ENCODE measurements at regions not wholly inside any gene's neighbourhood (a gene's known extent, or its start where the extent isn't known, plus 50 kb on each side); places are given as distances from the start of the nearest gene placed in this dataset.
A peak's percentile ranks its signal among the peaks of the same experiment; 100 is the strongest.

- TF ChIP-seq ZNF142 (CRISPR knock-in tag; IDR thresholded peaks at IDR 0.05) (no peak), HNRNPK (IDR thresholded peaks at IDR 0.05; ENCODE audit: low read depth, low read length, poor library complexity, severe bottlenecking) (no peak), ZNF296 (CRISPR knock-in tag; conservative IDR thresholded peaks at IDR 0.05) (no peak), ZNF225 (CRISPR knock-in tag; IDR thresholded peaks at IDR 0.05) (no peak), SNAI1 (CRISPR knock-in tag; IDR thresholded peaks at IDR 0.05; ENCODE audit: borderline replicate concordance) (no peak), KDM2A (CRISPR knock-in tag; IDR thresholded peaks at IDR 0.05; ENCODE audit: borderline replicate concordance, low read depth) (no peak), ZNF430 (CRISPR knock-in tag; IDR thresholded peaks at IDR 0.05) (0 out of 2 replicates have a peak, but pooled peaks have one; percentile 23), ZNF761 (CRISPR knock-in tag; conservative IDR thresholded peaks at IDR 0.05) (0 out of 2 replicates have a peak, but pooled peaks have one; percentile 66), ZBTB26 (CRISPR knock-in tag; IDR thresholded peaks at IDR 0.05; ENCODE audit: borderline replicate concordance) (no peak), ZNF672 (CRISPR knock-in tag; IDR thresholded peaks at IDR 0.05) (no peak), ZNF432 (CRISPR knock-in tag; IDR thresholded peaks at IDR 0.05; ENCODE audit: borderline replicate concordance) (no peak), ZNF331 (CRISPR knock-in tag; IDR thresholded peaks at IDR 0.05) (peak; percentile 97), ZNF784 (CRISPR knock-in tag; IDR thresholded peaks at IDR 0.05; ENCODE audit: borderline replicate concordance) (no peak), CEBPB (IDR thresholded peaks at IDR 0.05; ENCODE audit: borderline replicate concordance, low read depth, low read length) (no peak), REL (CRISPR knock-in tag; conservative IDR thresholded peaks at IDR 0.05) (no peak), ZNF354B (CRISPR knock-in tag; IDR thresholded peaks at IDR 0.05) (no peak), MYNN (CRISPR knock-in tag; IDR thresholded peaks at IDR 0.05; ENCODE audit: low read depth) (no peak), MTF1 (CRISPR knock-in tag; IDR thresholded peaks at IDR 0.05) (no peak), PRDM4 (CRISPR knock-in tag; IDR thresholded peaks at IDR 0.05; ENCODE audit: borderline replicate concordance) (no peak), SRSF4 (IDR thresholded peaks at IDR 0.05; ENCODE audit: low read depth, low read length, poor library complexity, severe bottlenecking) (no peak), ZMYM4 (CRISPR knock-in tag; IDR thresholded peaks at IDR 0.05) (no peak)
Measured at GRCh38 chr14:22463763-22464173, 125.3 kb downstream of the DAD1 start (continued).

Data from HepG2 (cell line).